Skin of body (tissue), 1 donor: ENCODE measurements at regions not wholly inside any gene's neighbourhood (a gene's known extent, or its start where the extent isn't known, plus 50 kb on each side); places are given as distances from the start of the nearest gene placed in this dataset.

Experiments used
- DNase-seq: peaks from one replicate; lab custom pipeline; 2025; lab: John Stamatoyannopoulos, UW

GRCh38 chr7:130910949-130911944 lies 177.2 kb upstream of the KLF14 start:
- no peak for DNase-seq

- no peak for DNase-seq
These were observed 178.3 kb upstream of the KLF14 start for GRCh38 chr7:130912082-130912861.

- DNase-seq = peak; percentile 4
These were observed 179.0 kb upstream of the KLF14 start for GRCh38 chr7:130912862-130913638.

GRCh38 chr7:130913639-130914553 lies 179.9 kb upstream of the KLF14 start:
- no peak for DNase-seq

DNA sequence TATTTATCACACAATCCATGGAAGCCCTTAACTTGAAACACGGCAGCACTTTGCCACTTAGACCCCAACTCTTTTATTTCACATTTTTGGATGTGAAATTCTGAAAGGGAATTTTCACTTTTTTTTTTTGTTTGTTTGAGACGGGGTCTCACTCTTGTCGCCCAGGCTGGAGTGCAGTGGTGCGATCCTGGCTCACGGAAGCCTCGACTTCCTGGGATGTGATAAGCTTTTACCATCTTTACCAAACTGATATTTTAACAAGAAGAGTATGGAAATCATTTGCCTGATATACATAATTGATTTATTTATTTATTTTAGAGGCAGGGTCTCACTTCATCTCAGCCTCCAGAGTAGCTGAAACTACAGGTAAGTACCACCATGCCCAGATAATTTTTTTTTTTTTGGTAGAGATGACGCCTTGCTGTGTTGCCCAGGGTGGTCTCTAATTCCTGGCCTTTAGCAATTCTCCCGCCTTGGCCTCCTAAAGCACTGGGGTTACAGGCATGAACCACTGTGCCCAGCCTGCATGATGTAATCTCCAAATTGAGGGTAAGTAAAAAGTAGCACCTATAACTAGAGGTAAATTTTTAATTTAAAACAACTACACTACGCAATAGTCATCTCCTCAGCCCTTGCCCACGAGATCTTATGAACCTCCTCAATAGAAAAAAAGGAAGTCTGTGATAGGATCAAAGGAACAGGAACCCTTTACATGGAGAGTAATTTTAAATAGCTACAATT lies 180.7 kb upstream of the KLF14 start:
- no peak for DNase-seq

- DNase-seq = no peak
These were observed 183.7 kb upstream of the KLF14 start for GRCh38 chr7:130917669-130918128.

DNA sequence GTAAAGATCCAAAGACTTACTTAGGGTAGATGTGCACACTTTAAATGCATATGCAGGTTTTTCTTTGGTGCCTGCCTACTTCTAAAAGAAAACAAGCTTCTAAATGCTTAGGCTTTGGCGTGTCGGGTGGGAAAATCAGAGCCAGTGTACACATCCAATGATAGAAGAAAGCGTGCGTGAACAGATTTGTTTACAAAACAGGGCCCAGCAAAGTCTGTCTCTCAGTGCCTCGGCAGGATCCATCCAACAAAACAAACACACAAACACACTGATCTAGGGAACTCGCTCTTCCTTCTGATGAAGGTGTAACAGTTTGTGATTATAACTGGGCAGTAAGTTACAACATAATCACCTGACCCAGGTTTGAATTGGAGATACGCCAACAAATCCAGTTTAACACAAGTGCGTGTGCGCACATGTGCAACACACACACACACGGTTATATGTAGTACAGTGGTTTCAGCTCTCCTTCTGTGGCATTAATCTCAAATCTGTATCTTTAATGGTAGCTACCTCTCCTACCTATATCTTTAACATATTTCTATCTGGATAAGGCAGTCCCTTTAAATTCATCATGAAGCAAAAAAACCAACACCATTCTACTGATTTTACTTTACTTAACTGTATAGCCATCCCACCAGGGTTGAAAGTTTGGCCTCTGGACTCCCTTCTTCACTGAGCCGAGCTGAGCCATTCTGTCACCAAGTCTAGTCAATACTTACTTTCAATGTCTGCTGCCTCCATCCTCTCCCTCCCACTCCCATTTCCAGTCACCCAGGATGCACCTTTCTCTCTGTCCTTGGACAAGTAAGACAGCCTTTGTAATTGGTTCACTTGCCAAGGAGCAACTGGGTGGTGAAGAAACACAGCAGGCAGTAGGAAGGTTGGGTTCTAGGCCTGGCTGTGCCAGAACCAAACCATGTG lies 184.4 kb upstream of the KLF14 start:
- DNase-seq = no peak

GRCh38 chr7:130919316-130920103 lies 185.5 kb upstream of the KLF14 start:
- no peak for DNase-seq

DNA sequence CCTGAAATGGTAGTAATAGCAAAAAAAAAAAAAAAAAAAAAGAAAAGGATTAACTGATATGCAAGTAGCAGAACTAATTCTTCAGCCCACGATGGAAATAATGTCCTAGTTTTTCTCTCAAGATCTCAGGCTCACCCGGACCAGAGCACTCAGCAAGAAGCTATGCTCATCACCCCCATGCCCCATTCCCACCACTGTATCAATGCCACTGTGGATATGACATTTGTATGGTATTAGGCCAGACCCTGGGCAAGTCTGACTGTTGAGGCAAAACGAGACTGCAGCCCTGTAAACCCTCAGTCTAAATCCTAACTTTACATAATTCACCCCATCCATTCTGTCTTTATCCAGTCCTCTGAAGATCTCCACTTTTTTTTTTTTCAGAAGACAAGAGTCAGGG lies 186.1 kb upstream of the KLF14 start:
- DNase-seq = no peak

GRCh38 chr7:130921391-130922180 lies 187.6 kb upstream of the KLF14 start:
- no peak for DNase-seq

- no peak for DNase-seq
These were observed 188.5 kb upstream of the KLF14 start for GRCh38 chr7:130922206-130923112.

GRCh38 chr7:130923365-130923764 lies 189.4 kb upstream of the KLF14 start:
- DNase-seq = no peak

DNA sequence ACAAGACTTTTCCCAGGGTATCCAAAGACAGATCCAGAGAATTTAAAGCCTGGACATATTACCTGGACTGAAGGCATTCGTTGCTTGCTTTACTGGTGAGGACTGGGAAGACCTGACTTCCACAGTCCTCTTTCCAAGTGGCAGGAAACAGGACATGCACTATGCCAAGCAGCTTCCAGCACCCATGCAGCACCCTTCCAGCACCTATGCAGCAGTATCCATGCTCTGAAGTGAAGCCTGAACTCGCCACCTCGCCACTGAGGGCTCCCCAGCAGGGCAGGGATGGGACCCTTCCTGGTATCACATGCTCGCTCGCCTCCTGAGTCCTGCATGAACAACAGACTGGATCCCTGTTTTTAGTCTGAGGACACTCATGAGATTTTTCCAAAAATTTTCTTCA lies 189.9 kb upstream of the KLF14 start:
- no peak for DNase-seq

DNA sequence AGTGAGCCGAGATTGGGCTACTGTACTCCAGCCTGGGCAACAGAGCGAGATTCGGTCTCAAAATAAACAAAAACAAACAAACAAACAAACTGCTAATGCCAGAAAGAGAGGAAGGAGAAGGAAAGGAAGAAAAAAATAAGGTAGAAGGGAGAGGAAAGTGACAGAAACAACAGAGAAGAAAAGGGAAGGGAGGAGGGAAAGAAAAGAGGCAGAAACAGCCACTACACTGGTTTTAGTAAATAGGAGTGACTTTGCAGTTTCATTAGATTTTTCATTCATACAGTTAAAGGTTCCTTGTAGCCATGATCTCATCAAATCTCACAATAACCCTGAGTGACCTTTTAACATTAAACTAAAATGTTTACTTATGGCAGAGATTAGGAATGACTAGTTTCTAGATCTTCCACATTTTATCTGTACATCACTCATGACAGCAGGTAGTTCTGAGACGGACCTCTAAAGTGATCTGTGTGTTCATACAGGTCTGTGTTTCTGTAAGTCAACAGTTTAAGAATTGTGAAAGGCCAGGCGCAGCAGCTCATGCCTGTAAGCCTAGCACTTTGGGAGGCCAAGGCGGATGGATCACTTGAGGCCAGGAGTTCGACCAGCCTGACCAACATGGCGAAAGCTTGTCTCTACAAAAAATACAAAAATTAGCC lies 191.3 kb upstream of the KLF14 start:
- no peak for DNase-seq

DNA sequence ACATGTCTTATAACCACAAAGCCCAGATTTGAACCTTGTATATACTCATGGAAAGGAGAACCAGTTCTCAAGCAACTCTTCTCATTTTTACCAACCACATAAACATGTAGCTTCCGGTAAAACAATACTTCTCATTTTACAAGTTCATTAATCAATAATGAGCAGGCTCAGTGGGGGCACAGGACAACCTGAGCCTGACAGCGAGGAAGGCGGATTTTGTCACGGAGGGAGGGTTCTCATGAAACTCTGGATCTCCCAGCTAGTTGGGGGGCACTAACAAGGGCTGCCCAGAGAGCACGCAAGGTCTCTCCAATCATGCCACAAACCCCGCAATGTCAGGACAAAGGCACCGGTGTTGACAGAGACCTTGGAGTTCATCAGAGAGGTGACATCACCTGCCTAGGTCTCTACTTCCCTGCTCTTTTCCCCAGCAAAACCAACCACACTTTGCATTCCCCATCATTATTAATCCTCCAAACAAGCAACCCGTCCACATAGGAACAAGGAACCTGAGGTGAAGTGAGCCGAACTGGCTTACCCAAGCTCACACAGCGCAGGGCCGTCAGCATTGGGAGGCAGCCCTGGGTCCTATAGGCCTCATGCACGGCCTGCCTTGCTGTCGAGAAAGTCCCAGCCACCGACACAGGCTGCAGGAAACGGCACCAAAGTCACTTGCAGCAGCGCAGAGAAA lies 192.1 kb upstream of the KLF14 start:
- DNase-seq = no peak
